SK-N-SH (cell line): ENCODE measurements at regions not wholly inside any gene's neighbourhood (a gene's known extent, or its start where the extent isn't known, plus 50 kb on each side); places are given as distances from the start of the nearest gene placed in this dataset.

Source experiments
- CTCF ChIA-PET: fragments of 300-600, 350-600 bp; formaldehyde crosslinking; extraction: SDS; loops from one replicate; lab custom pipeline; 2021; lab: Yijun Ruan, JAX
- POLR2A ChIA-PET: fragments of 350-600 bp; sonication (Branson Sonifier 250); formaldehyde crosslinking; extraction: SDS; loops from one replicate; lab custom pipeline; 2020; ENCODE audit warnings: antibody characterized with exemption, inconsistent platforms; lab: Yijun Ruan, JAX
- DNase-seq: peaks from one replicate; pipeline ENCODE4 v3.0.0; 2012
- H2AFZ ChIP-seq: fragments of 200-600 bp; sonication (generic); 2 replicates; pipeline ENCODE4 v1.8.1; 2016; ENCODE audit warnings: antibody characterized with exemption, mild to moderate bottlenecking, low read depth
- H3F3A ChIP-seq: fragments of 200-600 bp; sonication (generic); replicated peaks from 2 replicates; pipeline ENCODE3; 2016; ENCODE audit warnings: antibody characterized with exemption, mild to moderate bottlenecking; ENCODE audit not compliant: insufficient read depth
- H3K27ac ChIP-seq, 2 experiments: fragments of 200-500 bp in 1 of 2; fragments of 200-600 bp in 1 of 2; sonication (Bioruptor generic) in 1 of 2; sonication (generic), shearing (Covaris generic) in 1 of 2; 2 replicates each; pipeline versions ENCODE4 v1.5.1 to v1.6.1; 2014 to 2016; ENCODE audit warnings: low read depth in 2 of 2, inconsistent platforms in 1 of 2, low read length in 1 of 2, mild to moderate bottlenecking in 1 of 2, mixed read lengths in 1 of 2
- H3K27me3 ChIP-seq: fragments of 200-600 bp; sonication (generic), shearing (Covaris generic); 2 replicates; pipeline ENCODE4 v1.6.1; 2016; ENCODE audit warnings: mixed run types; ENCODE audit not compliant: insufficient read depth
- H3K36me3 ChIP-seq, 2 experiments: fragments of 200-500 bp in 1 of 2; fragments of 200-600 bp in 1 of 2; sonication (Bioruptor generic) in 1 of 2; sonication (generic) in 1 of 2; replicated peaks in 1 of 2; 2 replicates each; pipeline versions ENCODE3 to v1.5.1; 2014 to 2016; ENCODE audit warnings: low read length in 1 of 2, mild to moderate bottlenecking in 1 of 2; ENCODE audit not compliant: insufficient read depth in 2 of 2, control insufficient read depth in 1 of 2
- H3K4me1 ChIP-seq, 2 experiments: fragments of 200-500 bp in 1 of 2; fragments of 200-600 bp in 1 of 2; sonication (Bioruptor generic) in 1 of 2; sonication (generic), shearing (Covaris generic) in 1 of 2; 2 replicates each; pipeline versions ENCODE4 v1.5.1 to v1.6.1; 2014 to 2016; ENCODE audit warnings: low read depth in 1 of 2, low read length in 1 of 2, mixed run types in 1 of 2; ENCODE audit not compliant: insufficient read depth in 2 of 2, control insufficient read depth in 1 of 2
- H3K4me2 ChIP-seq: fragments of 200-600 bp; sonication (generic), shearing (Covaris generic); 2 replicates; pipeline ENCODE4 v1.6.1; 2017; ENCODE audit warnings: mixed run types
- H3K4me3 ChIP-seq, 2 experiments: fragments of 200-500 bp in 1 of 2; fragments of 200-600 bp in 1 of 2; sonication (Bioruptor generic) in 1 of 2; sonication (generic), shearing (Covaris generic) in 1 of 2; 2 replicates each; pipeline versions ENCODE4 v1.5.1 to v1.8.1; 2014 to 2016; ENCODE audit warnings: low read depth in 2 of 2, inconsistent platforms in 1 of 2, low read length in 1 of 2, mild to moderate bottlenecking in 1 of 2, mixed read lengths in 1 of 2, moderate library complexity in 1 of 2
- H3K79me2 ChIP-seq: fragments of 200-600 bp; sonication (generic); 2 replicates; pipeline ENCODE4 v1.8.1; 2017; ENCODE audit warnings: mild to moderate bottlenecking; ENCODE audit not compliant: insufficient read depth
- H3K9ac ChIP-seq: fragments of 200-600 bp; sonication (generic); 2 replicates; pipeline ENCODE4 v1.6.1; 2017; ENCODE audit warnings: mixed run types
- H3K9me2 ChIP-seq: fragments of 200-600 bp; sonication (generic); 2 replicates; pipeline ENCODE4 v1.6.1; 2017; ENCODE audit warnings: mixed run types
- H3K9me3 ChIP-seq: fragments of 200-600 bp; sonication (generic); 2 replicates; pipeline ENCODE4 v1.6.1; 2017; ENCODE audit warnings: mixed run types, mild to moderate bottlenecking, moderate library complexity
- H4K20me1 ChIP-seq: fragments of 200-600 bp; sonication (generic); 2 replicates; pipeline ENCODE4 v1.6.1; 2017; ENCODE audit warnings: mild to moderate bottlenecking, mixed run types; ENCODE audit not compliant: insufficient read depth
- CHD2 ChIP-seq: fragments of 150-350 bp; IDR thresholded peaks from 2 replicates; pipeline ENCODE4 v1.6.1; 2018; ENCODE audit warnings: low read length; ENCODE audit not compliant: partially characterized antibody
- ELF1 ChIP-seq: IDR thresholded peaks from 2 replicates; pipeline ENCODE4 v1.4.0; 2012
- EP300 ChIP-seq, 2 experiments: IDR thresholded peaks; 2 replicates each; pipeline versions ENCODE4 v1.4.0 to v1.6.1; 2012; ENCODE audit warnings: borderline replicate concordance in 1 of 2, low read depth in 1 of 2, low read length in 1 of 2
- EZH2phosphoT487 ChIP-seq: fragments of 200-600 bp; sonication (generic); IDR thresholded peaks from 2 replicates; pipeline ENCODE4 v1.6.1; 2017; ENCODE audit warnings: low read depth, mixed run types, mild to moderate bottlenecking, antibody characterized with exemption, moderate library complexity, borderline replicate concordance
- FOSL2 ChIP-seq: IDR thresholded peaks from 2 replicates; pipeline ENCODE4 v1.4.0; 2012; ENCODE audit warnings: low read depth, mild to moderate bottlenecking, moderate library complexity, borderline replicate concordance
- FOXJ3 ChIP-seq: sonication (generic); formaldehyde crosslinking; IDR thresholded peaks from 2 replicates; pipeline ENCODE4 v1.5.1; 2020; ENCODE audit warnings: mild to moderate bottlenecking, missing genetic modification reagents
- GABPA ChIP-seq: IDR thresholded peaks from 2 replicates; pipeline ENCODE4 v1.4.0; 2012; ENCODE audit warnings: low read depth, mild to moderate bottlenecking
- MAX ChIP-seq: IDR thresholded peaks from 2 replicates; pipeline ENCODE4 v1.4.0; 2012; ENCODE audit warnings: low read depth
- MXI1 ChIP-seq: IDR thresholded peaks from 2 replicates; pipeline ENCODE4 v1.6.1; 2012; ENCODE audit warnings: mild to moderate bottlenecking, low read depth, low read length, improper control_type of control experiment
- POLR2AphosphoS5 ChIP-seq: IDR thresholded peaks from 2 replicates; pipeline ENCODE4 v1.6.1; 2012; ENCODE audit warnings: low read depth, low read length
- RCOR1 ChIP-seq: fragments of 150-350 bp; IDR thresholded peaks from 2 replicates; pipeline ENCODE4 v1.6.1; 2017; ENCODE audit warnings: antibody characterized with exemption, low read length
- RXRA ChIP-seq: IDR thresholded peaks from 2 replicates; pipeline ENCODE4 v1.4.0; 2012; ENCODE audit warnings: low read depth, mild to moderate bottlenecking, borderline replicate concordance
- TCF12 ChIP-seq: IDR thresholded peaks from 2 replicates; pipeline ENCODE4 v1.4.0; 2012
- YY1 ChIP-seq: IDR thresholded peaks from 2 replicates; pipeline ENCODE4 v1.4.0; 2012; ENCODE audit warnings: low read depth, mild to moderate bottlenecking
- WGBS: methylation state at CpG from one replicate; pipeline ENCODE4 v1.1.6; 2017; ENCODE audit warnings: low lambda C conversion rate; 5-methylcytosine and 5-hydroxymethylcytosine counted together
- TF ChIP-seq, protein P1 (sequence below): fragments of 200-600 bp; sonication (generic); IDR thresholded peaks from 2 replicates; pipeline ENCODE4 v1.6.1; 2017; ENCODE audit warnings: antibody characterized with exemption, mild to moderate bottlenecking, moderate library complexity
- TF ChIP-seq, protein P2 (sequence below): fragments of 150-350 bp; IDR thresholded peaks from 2 replicates; pipeline ENCODE4 v1.6.1; 2017; ENCODE audit warnings: antibody characterized with exemption, low read length, low read depth, borderline replicate concordance

GRCh38 chr7:156499247-156499881, 141.2 kb upstream of the RNF32 start:
- H3K36me3 ChIP-seq: no peaks in the 10 kb centered on the region
- no peak overlapping the region for H3K27ac ChIP-seq
- WGBS: 36% methylated on average over 12 of the region's 12 CpGs
- no peak overlapping the region for H2AFZ ChIP-seq
- no peaks in the 10 kb centered on the region for H3K4me1 ChIP-seq
- TF ChIP-seq POLR2AphosphoS5 (no peak), RXRA (no peak), RCOR1 (no peak), TCF12 (no peak), EZH2phosphoT487 (no peak), MXI1 (no peak), FOXJ3 (CRISPR knock-in tag) (no peak), FOSL2 (no peak), CHD2 (no peak), EP300 (IDR thresholded peaks at IDR 0.05; ENCODE audit: borderline replicate concordance in 1 of 2, low read depth in 1 of 2, low read length in 1 of 2) (no peak), ELF1 (no peak), MAX (no peak), GABPA (no peak), YY1 (no peak)
- TF ChIP-seq, protein P1, sequence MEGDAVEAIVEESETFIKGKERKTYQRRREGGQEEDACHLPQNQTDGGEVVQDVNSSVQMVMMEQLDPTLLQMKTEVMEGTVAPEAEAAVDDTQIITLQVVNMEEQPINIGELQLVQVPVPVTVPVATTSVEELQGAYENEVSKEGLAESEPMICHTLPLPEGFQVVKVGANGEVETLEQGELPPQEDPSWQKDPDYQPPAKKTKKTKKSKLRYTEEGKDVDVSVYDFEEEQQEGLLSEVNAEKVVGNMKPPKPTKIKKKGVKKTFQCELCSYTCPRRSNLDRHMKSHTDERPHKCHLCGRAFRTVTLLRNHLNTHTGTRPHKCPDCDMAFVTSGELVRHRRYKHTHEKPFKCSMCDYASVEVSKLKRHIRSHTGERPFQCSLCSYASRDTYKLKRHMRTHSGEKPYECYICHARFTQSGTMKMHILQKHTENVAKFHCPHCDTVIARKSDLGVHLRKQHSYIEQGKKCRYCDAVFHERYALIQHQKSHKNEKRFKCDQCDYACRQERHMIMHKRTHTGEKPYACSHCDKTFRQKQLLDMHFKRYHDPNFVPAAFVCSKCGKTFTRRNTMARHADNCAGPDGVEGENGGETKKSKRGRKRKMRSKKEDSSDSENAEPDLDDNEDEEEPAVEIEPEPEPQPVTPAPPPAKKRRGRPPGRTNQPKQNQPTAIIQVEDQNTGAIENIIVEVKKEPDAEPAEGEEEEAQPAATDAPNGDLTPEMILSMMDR: no peak
- TF ChIP-seq, protein P2, sequence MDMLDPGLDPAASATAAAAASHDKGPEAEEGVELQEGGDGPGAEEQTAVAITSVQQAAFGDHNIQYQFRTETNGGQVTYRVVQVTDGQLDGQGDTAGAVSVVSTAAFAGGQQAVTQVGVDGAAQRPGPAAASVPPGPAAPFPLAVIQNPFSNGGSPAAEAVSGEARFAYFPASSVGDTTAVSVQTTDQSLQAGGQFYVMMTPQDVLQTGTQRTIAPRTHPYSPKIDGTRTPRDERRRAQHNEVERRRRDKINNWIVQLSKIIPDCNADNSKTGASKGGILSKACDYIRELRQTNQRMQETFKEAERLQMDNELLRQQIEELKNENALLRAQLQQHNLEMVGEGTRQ: no peak
- H3K27me3 ChIP-seq: no peaks in the 10 kb centered on the region
- H3K9ac ChIP-seq: no peak overlapping the region
- no peaks in the 10 kb centered on the region for H3K9me2 ChIP-seq
- H3K9me3 ChIP-seq: no peaks in the 10 kb centered on the region
- ChIA-PET CTCF (no interaction called here), POLR2A (no interaction called here)
- H3F3A ChIP-seq: no peaks in the 10 kb centered on the region
- no peaks in the 10 kb centered on the region for H3K79me2 ChIP-seq
- no peak for DNase-seq
- H4K20me1 ChIP-seq: no peaks in the 10 kb centered on the region
- no peak overlapping the region for H3K4me2 ChIP-seq
- H3K4me3 ChIP-seq: no peak overlapping the region
